C4-2B (cell line): ENCODE measurements at regions not wholly inside any gene's neighbourhood (a gene's known extent, or its start where the extent isn't known, plus 50 kb on each side); places are given as distances from the start of the nearest gene placed in this dataset.
"Not testable (repeated sequence)": the region's sequence is repeated elsewhere in the genome, so short reads cannot be mapped to it uniquely, and the experiment has no call there.

Experiments used
- H3K27ac ChIP-seq: fragments of 450-650 bp; 2 replicates; pipeline ENCODE4 v1.5.1; 2017
- CTCF ChIP-seq: fragments of 450-650 bp; conservative IDR thresholded peaks from 2 replicates; pipeline ENCODE4 v1.5.1; 2017; ENCODE audit warnings: mild to moderate bottlenecking
- ZFX ChIP-seq: fragments of 450-650 bp; IDR thresholded peaks from 2 replicates; pipeline ENCODE4 v1.6.1; 2017

GRCh38 chr12:43233861-43234260 lies 318.1 kb downstream of the ADAMTS20 start:
- TF ChIP-seq CTCF (no peak), ZFX (no peak)
- H3K27ac ChIP-seq: no peak overlapping the region

GRCh38 chr12:43226151-43226550 lies 325.9 kb downstream of the ADAMTS20 start:
- TF ChIP-seq ZFX: no peak
- TF ChIP-seq CTCF: no peak
- H3K27ac ChIP-seq: no peak overlapping the region

- not testable (repeated sequence) for H3K27ac ChIP-seq
Measured at GRCh38 chr12:43224190-43224805, 327.7 kb downstream of the ADAMTS20 start.

GRCh38 chr12:43222796-43223195 lies 329.2 kb downstream of the ADAMTS20 start:
- no peak for TF ChIP-seq ZFX
- TF ChIP-seq CTCF: no peak

GRCh38 chr12:43221216-43221615 lies 330.8 kb downstream of the ADAMTS20 start:
- TF ChIP-seq ZFX: no peak
- TF ChIP-seq CTCF: no peak
- no peak overlapping the region for H3K27ac ChIP-seq

More at GRCh38 chr12:43222796-43223195, 329.2 kb downstream of the ADAMTS20 start:
- no peak overlapping the region for H3K27ac ChIP-seq

GRCh38 chr12:43216490-43216889 lies 335.5 kb downstream of the ADAMTS20 start:
- no peak overlapping the region for H3K27ac ChIP-seq
- TF ChIP-seq ZFX: no peak
- no peak for TF ChIP-seq CTCF

GRCh38 chr12:43214166-43214565 lies 337.8 kb downstream of the ADAMTS20 start:
- no peak overlapping the region for H3K27ac ChIP-seq
- TF ChIP-seq CTCF (no peak), ZFX (no peak)

- no peak overlapping the region for H3K27ac ChIP-seq
- TF ChIP-seq ZFX (no peak), CTCF (no peak)
Measured at GRCh38 chr12:43213608-43214007, 338.4 kb downstream of the ADAMTS20 start.
